SK-N-SH (cell line): ENCODE measurements at regions not wholly inside any gene's neighbourhood (a gene's known extent, or its start where the extent isn't known, plus 50 kb on each side); places are given as distances from the start of the nearest gene placed in this dataset.

Source experiments
- CHD2 ChIP-seq: fragments of 150-350 bp; IDR thresholded peaks from 2 replicates; pipeline ENCODE4 v1.6.1; 2018; ENCODE audit warnings: low read length; ENCODE audit not compliant: partially characterized antibody
- EP300 ChIP-seq, 2 experiments: IDR thresholded peaks; 2 replicates each; pipeline versions ENCODE4 v1.4.0 to v1.6.1; 2012; ENCODE audit warnings: borderline replicate concordance in 1 of 2, low read depth in 1 of 2, low read length in 1 of 2
- EZH2phosphoT487 ChIP-seq: fragments of 200-600 bp; sonication (generic); IDR thresholded peaks from 2 replicates; pipeline ENCODE4 v1.6.1; 2017; ENCODE audit warnings: low read depth, mixed run types, mild to moderate bottlenecking, antibody characterized with exemption, moderate library complexity, borderline replicate concordance
- FOXM1 ChIP-seq: IDR thresholded peaks from 2 replicates; pipeline ENCODE4 v1.4.0; 2012; ENCODE audit warnings: low read depth, mild to moderate bottlenecking
- GABPA ChIP-seq: IDR thresholded peaks from 2 replicates; pipeline ENCODE4 v1.4.0; 2012; ENCODE audit warnings: low read depth, mild to moderate bottlenecking
- RAD21 ChIP-seq: IDR thresholded peaks from 2 replicates; pipeline ENCODE4 v1.6.1; 2012; ENCODE audit warnings: mild to moderate bottlenecking, low read length
- RXRA ChIP-seq: IDR thresholded peaks from 2 replicates; pipeline ENCODE4 v1.4.0; 2012; ENCODE audit warnings: low read depth, mild to moderate bottlenecking, borderline replicate concordance
- TF ChIP-seq, protein P1 (sequence below): fragments of 200-600 bp; sonication (generic); IDR thresholded peaks from 2 replicates; pipeline ENCODE4 v1.6.1; 2017; ENCODE audit warnings: antibody characterized with exemption, mild to moderate bottlenecking, moderate library complexity
- TF ChIP-seq, protein P2 (sequence below): fragments of 150-350 bp; IDR thresholded peaks from 2 replicates; pipeline ENCODE4 v1.6.1; 2017; ENCODE audit warnings: antibody characterized with exemption, low read length, low read depth, borderline replicate concordance

DNA sequence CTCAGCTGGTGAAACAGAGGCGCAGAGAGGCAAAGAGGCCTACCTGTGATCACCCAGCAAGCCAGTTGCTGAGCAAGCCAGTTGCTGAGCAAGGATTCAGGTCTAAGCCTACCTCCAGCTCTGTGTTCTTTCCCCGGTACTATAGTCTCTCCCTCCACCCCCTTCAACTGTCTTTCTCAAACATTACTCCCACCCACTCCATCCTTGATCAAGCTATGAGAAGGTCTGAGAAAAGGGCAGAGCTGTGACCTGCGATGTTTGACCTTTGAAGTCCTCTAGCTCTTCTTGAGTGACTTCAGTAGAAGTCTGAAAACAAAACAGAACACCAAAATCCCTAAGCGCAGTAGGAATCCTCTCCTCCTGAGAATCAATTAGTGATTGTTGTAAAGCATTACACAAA lies 665.2 kb upstream of the ID2 start:
- TF ChIP-seq RXRA (no peak), EP300 (IDR thresholded peaks at IDR 0.05; ENCODE audit: borderline replicate concordance in 1 of 2, low read depth in 1 of 2, low read length in 1 of 2) (no peak), GABPA (no peak), CHD2 (no peak), RAD21 (no peak), EZH2phosphoT487 (no peak), FOXM1 (no peak)
- TF ChIP-seq, protein P1, sequence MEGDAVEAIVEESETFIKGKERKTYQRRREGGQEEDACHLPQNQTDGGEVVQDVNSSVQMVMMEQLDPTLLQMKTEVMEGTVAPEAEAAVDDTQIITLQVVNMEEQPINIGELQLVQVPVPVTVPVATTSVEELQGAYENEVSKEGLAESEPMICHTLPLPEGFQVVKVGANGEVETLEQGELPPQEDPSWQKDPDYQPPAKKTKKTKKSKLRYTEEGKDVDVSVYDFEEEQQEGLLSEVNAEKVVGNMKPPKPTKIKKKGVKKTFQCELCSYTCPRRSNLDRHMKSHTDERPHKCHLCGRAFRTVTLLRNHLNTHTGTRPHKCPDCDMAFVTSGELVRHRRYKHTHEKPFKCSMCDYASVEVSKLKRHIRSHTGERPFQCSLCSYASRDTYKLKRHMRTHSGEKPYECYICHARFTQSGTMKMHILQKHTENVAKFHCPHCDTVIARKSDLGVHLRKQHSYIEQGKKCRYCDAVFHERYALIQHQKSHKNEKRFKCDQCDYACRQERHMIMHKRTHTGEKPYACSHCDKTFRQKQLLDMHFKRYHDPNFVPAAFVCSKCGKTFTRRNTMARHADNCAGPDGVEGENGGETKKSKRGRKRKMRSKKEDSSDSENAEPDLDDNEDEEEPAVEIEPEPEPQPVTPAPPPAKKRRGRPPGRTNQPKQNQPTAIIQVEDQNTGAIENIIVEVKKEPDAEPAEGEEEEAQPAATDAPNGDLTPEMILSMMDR: no peak
- TF ChIP-seq, protein P2, sequence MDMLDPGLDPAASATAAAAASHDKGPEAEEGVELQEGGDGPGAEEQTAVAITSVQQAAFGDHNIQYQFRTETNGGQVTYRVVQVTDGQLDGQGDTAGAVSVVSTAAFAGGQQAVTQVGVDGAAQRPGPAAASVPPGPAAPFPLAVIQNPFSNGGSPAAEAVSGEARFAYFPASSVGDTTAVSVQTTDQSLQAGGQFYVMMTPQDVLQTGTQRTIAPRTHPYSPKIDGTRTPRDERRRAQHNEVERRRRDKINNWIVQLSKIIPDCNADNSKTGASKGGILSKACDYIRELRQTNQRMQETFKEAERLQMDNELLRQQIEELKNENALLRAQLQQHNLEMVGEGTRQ: no peak
